T-helper 9 cell (primary cell): ENCODE measurements at regions not wholly inside any gene's neighbourhood (a gene's known extent, or its start where the extent isn't known, plus 50 kb on each side); places are given as distances from the start of the nearest gene placed in this dataset.

ENCODE experiments used
- DNase-seq: peaks from one replicate; pipeline ENCODE4 v3.0.0-alpha.2; 2020

GRCh38 chr1:29523136-29523535, 286.8 kb downstream of the PTPRU start:
- no peak for DNase-seq

GRCh38 chr1:29521811-29522580, 285.7 kb downstream of the PTPRU start:
- DNase-seq, result no peak

- DNase-seq, result no peak
Measured at GRCh38 chr1:29521438-29521715, 285.1 kb downstream of the PTPRU start.

- no peak for DNase-seq
Measured at GRCh38 chr1:29520571-29521437, 284.5 kb downstream of the PTPRU start.

GRCh38 chr1:29519788-29520110, 283.4 kb downstream of the PTPRU start:
- no peak for DNase-seq

- DNase-seq, result no peak
Measured at GRCh38 chr1:29519108-29519787, 282.9 kb downstream of the PTPRU start.

GRCh38 chr1:29518183-29518835, 282.0 kb downstream of the PTPRU start:
- DNase-seq, result no peak

GRCh38 chr1:29517251-29518086, 281.1 kb downstream of the PTPRU start:
- DNase-seq, result no peak

GRCh38 chr1:29516063-29516820, 279.9 kb downstream of the PTPRU start:
- no peak for DNase-seq

- no peak for DNase-seq
Measured at GRCh38 chr1:29515170-29515955, 279.0 kb downstream of the PTPRU start.

GRCh38 chr1:29514361-29515169, 278.2 kb downstream of the PTPRU start:
- no peak for DNase-seq

- no peak for DNase-seq
Measured at GRCh38 chr1:29513357-29513756, 277.0 kb downstream of the PTPRU start.

GRCh38 chr1:29511436-29511835, 275.1 kb downstream of the PTPRU start:
- no peak for DNase-seq

- DNase-seq, result no peak
Measured at GRCh38 chr1:29508458-29509107, 272.3 kb downstream of the PTPRU start.

- DNase-seq, result no peak
Measured at GRCh38 chr1:29506678-29507225, 270.4 kb downstream of the PTPRU start.

GRCh38 chr1:29505532-29506220, 269.4 kb downstream of the PTPRU start:
- DNase-seq, result no peak

GRCh38 chr1:29504709-29505410, 268.5 kb downstream of the PTPRU start:
- DNase-seq, result no peak

GRCh38 chr1:29504196-29504595, 267.9 kb downstream of the PTPRU start:
- no peak for DNase-seq
